NB4 (cell line): ENCODE measurements at regions not wholly inside any gene's neighbourhood (a gene's known extent, or its start where the extent isn't known, plus 50 kb on each side); places are given as distances from the start of the nearest gene placed in this dataset.

Experiments used
- CTCF ChIP-seq: IDR thresholded peaks from one replicate; pipeline ENCODE4 v1.5.1; 2012; ENCODE audit warnings: low read depth, low read length
- MYC ChIP-seq: IDR thresholded peaks from 2 replicates; pipeline ENCODE4 v1.6.1; 2011; ENCODE audit warnings: low read depth, low read length
- POLR2A ChIP-seq: IDR thresholded peaks from 2 replicates; pipeline ENCODE4 v1.6.1; 2011; ENCODE audit warnings: mild to moderate bottlenecking; ENCODE audit not compliant: insufficient read length; ENCODE audit errors: extremely low read depth

- no peak for TF ChIP-seq CTCF
- no peak for TF ChIP-seq POLR2A
- no peak for TF ChIP-seq MYC
Observed at GRCh38 chr12:89228491-89228890, 123.8 kb downstream of the DUSP6 start.
